ENCODE measurements at regions not wholly inside any gene's neighbourhood (a gene's known extent, or its start where the extent isn't known, plus 50 kb on each side); places are given as distances from the start of the nearest gene placed in this dataset.
A peak's percentile ranks its signal among the peaks of the same experiment; 100 is the strongest.

DNA sequence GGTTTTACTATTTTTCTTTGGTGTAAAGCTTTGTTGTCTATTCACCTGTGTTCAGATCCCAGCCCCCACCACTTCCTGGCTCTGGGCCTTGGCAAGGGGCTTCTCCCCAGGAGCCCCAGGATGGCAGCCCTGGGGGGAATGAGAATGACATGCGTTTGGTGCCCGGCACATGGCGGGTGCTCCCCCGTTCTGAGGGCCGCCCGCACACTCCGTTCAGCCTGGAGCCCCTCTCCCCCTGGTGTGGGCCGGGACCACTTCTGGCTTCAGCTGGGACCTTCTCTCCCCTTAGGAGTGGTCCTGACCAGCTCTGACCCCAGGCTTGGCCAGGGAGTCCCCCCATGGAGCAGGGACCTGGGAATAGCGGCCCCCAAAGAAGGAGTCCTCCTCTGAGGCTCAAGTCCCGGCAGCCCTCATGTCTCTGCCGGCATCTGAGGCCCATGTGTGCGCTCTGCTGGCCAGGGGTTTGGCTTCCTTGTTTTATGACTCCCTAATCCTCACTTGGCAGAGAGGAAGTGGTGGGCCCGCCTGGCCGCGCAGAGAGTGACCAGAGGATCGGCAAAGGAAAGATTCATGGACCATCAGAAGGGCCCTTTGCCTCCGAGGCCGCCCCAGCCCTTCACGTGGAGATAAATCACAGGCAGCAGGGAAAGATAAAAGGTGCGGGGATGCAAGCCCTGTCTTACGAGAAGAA, 57.0 kb upstream of the LMX1B start:
- in situ Hi-C loops (cut with MboI; ENCODE audit: low pct_unique_long_range_greater_than_20kb in 2 of 9, low sequenced_read_pairs in 9 of 9, unreplicated experiment in 9 of 9) = loop anchor here in 2 of 9 experiments (10.0 kb wide), 1 partner anchor 52 kb away; no protein-coding TSS in a partner anchor
- peak in 3 of 8 experiments; percentile 44 to 79 (median 64) for ATAC-seq (replicated peaks in 6 of 8)
- WGBS, 10 experiments = 51 to 90% (median 81%) methylated on average over 2 to 11 of the region's 21 CpGs; no CpG with 5 or more reads in 5 of the 10 experiments
- no peak overlapping the region for H3K4me3 ChIP-seq
- no peaks in the 10 kb centered on the region for H3K4me1 ChIP-seq (replicated peaks in 1 of 2)
- no peak overlapping the region for H3K27ac ChIP-seq

DNA sequence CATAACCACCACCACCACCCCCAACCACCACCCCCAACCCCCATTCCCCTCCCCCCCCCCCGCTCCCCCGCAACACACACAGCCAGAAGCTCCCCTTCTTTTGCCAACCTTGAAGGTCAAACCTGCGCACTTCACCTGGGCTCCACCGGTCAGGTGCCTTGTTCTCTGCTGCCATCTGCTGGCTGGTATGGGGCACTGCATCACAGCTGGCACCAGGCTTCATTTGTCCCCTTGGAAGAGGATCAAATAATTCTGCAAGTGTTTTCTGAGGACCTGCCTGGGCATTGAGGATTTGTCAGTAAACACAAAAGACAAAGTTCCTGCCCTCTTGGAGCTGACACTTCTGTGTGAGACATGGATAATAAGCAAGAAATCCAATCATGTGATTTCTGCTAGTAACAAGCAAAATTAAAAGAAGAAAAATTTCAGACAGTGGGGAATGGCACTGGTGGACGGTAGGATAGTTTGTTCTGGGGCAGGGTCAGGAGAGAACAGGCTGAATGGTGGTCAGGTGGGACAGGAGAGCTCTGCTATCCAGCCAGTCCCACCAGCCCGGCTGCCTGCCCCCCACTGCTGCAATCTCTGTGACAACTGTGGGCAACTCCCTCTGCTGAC, 55.6 kb upstream of the LMX1B start:
- Histone ChIP-seq H3K4me3 (no peak overlapping the region), H3K27ac (no peak overlapping the region), H3K4me1 (replicated peaks in 1 of 2) (no peaks in the 10 kb centered on the region)
- in situ Hi-C loops (cut with MboI; ENCODE audit: low pct_unique_long_range_greater_than_20kb in 2 of 9, low sequenced_read_pairs in 9 of 9, unreplicated experiment in 9 of 9) = loop anchor here in 2 of 9 experiments (10.0 kb wide), 1 partner anchor 53 kb away; no protein-coding TSS in a partner anchor
- peak; percentile 50 to 84 (median 69) for ATAC-seq (replicated peaks in 6 of 8)
- WGBS, 10 experiments = 0 to 33% (median 12%) methylated on average over 1 to 3 of the region's 6 CpGs; no CpG with 5 or more reads in 4 of the 10 experiments

- in situ Hi-C loops (cut with MboI; ENCODE audit: low pct_unique_long_range_greater_than_20kb in 2 of 9, low sequenced_read_pairs in 9 of 9, unreplicated experiment in 9 of 9) = loop anchor here in 2 of 9 experiments (10.0 kb wide), 1 partner anchor 54 kb away; no protein-coding TSS in a partner anchor
Measured at GRCh38 chr9:126559296-126559695, 54.4 kb upstream of the LMX1B start.

DNA sequence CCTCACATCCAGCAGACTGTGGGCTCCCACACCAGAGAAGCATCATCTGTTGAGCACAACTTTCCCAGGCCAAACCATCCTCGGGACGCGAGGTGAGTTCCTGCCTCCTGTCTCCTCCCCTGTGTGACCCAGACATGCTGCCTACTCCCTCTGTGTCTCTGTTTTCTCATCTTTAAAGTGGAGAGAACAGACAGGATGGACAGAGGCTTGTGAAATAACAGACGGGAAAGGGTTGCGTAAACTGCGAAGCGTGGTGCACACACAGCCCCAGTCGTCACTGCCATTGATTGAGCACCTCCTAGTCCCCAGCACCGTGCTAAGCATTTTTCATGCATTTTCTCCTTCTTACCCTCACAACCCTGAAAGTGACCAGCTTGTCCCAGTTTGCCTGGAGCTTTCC, 52.1 kb upstream of the LMX1B start:
- ATAC-seq (replicated peaks in 6 of 8) = no peak
- in situ Hi-C loops (cut with MboI; ENCODE audit: low pct_unique_long_range_greater_than_20kb in 2 of 9, low sequenced_read_pairs in 9 of 9, unreplicated experiment in 9 of 9) = no loop called here
- H3K4me3 ChIP-seq = no peak overlapping the region
- H3K27ac ChIP-seq = no peak overlapping the region
- 31 to 78% (median 55%) methylated on average over 3 to 9 of the region's 9 CpGs; no CpG with 5 or more reads in 4 of the 10 experiments for WGBS, 10 experiments
- H3K4me1 ChIP-seq (replicated peaks in 1 of 2) = no peaks in the 10 kb centered on the region

More at GRCh38 chr9:126559296-126559695, 54.4 kb upstream of the LMX1B start:
- 17 to 83% (median 66%) methylated on average over 1 to 2 of the region's 2 CpGs; no CpG with 5 or more reads in 2 of the 10 experiments for WGBS, 10 experiments
- H3K4me3 ChIP-seq = no peak overlapping the region
- no peak overlapping the region for H3K27ac ChIP-seq
- H3K4me1 ChIP-seq (replicated peaks in 1 of 2) = no peaks in the 10 kb centered on the region
- ATAC-seq (replicated peaks in 6 of 8) = no peak

- WGBS, 10 experiments = 30 to 69% (median 50%) methylated on average over 2 of the region's 4 CpGs; no CpG with 5 or more reads in 7 of the 10 experiments
- Histone ChIP-seq H3K27ac (no peak overlapping the region), H3K4me3 (no peak overlapping the region), H3K4me1 (replicated peaks in 1 of 2) (no peaks in the 10 kb centered on the region)
- in situ Hi-C loops (cut with MboI; ENCODE audit: low pct_unique_long_range_greater_than_20kb in 2 of 9, low sequenced_read_pairs in 9 of 9, unreplicated experiment in 9 of 9) = no loop called here
- ATAC-seq (replicated peaks in 6 of 8) = no peak
Measured at GRCh38 chr9:126563556-126563955, 50.2 kb upstream of the LMX1B start.

All from motor neuron (in vitro differentiated cells).